ENCODE measurements at regions not wholly inside any gene's neighbourhood (a gene's known extent, or its start where the extent isn't known, plus 50 kb on each side); places are given as distances from the start of the nearest gene placed in this dataset.

DNA sequence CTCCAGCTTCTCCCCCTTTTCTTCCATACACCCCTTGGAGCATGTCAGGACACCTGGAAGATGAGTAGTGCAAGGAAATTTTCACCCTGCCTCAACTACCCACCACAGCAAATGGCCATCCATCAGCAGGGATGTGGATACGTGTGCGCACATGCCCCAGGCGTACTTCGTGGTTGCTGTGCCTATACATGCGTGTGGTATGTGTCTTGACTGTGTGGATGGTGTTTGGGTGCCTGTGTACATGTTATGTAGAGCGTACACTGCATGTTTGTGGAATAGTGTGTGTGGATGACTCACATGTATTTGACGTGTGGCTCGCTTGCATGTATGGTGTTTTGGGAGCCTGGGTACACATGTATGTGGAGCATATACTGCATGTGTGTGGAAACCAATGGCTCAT is 158.5 kb downstream of the RRAGC start:
- Histone ChIP-seq H3K4me2 (no peak overlapping the region), H3K4me3 (no peak overlapping the region), H3K9me3 (ENCODE audit: low read depth) (peaks cover 3% of the 10 kb centered on the region), H3K27ac (no peak overlapping the region), H3K36me3 (no peaks in the 10 kb centered on the region), H3K9ac (no peak overlapping the region), H4K20me1 (ENCODE audit: low read depth) (no peaks in the 10 kb centered on the region), H2AFZ (replicated peaks) (no peak overlapping the region), H3K79me2 (ENCODE audit: low read depth) (no peaks in the 10 kb centered on the region), H3K27me3 (no peaks in the 10 kb centered on the region), H3K4me1 (no peaks in the 10 kb centered on the region), H3F3A (ENCODE audit: low read depth) (no peaks in the 10 kb centered on the region)
- Mint-ChIP-seq H3K4me3 (no peak overlapping the region), H3K27ac (no peak overlapping the region), H3K27me3 (ENCODE audit: insufficient read depth, low read depth) (no peaks in the 10 kb centered on the region), H3K36me3 (no peaks in the 10 kb centered on the region), H3K4me1 (no peaks in the 10 kb centered on the region), H3K9me3 (peaks cover 7% of the 10 kb centered on the region)
- TF ChIP-seq EZH2phosphoT487 (IDR thresholded peaks at IDR 0.05) (no peak), EZH2 (IDR thresholded peaks at IDR 0.05) (no peak)
- TF ChIP-seq, protein P1, sequence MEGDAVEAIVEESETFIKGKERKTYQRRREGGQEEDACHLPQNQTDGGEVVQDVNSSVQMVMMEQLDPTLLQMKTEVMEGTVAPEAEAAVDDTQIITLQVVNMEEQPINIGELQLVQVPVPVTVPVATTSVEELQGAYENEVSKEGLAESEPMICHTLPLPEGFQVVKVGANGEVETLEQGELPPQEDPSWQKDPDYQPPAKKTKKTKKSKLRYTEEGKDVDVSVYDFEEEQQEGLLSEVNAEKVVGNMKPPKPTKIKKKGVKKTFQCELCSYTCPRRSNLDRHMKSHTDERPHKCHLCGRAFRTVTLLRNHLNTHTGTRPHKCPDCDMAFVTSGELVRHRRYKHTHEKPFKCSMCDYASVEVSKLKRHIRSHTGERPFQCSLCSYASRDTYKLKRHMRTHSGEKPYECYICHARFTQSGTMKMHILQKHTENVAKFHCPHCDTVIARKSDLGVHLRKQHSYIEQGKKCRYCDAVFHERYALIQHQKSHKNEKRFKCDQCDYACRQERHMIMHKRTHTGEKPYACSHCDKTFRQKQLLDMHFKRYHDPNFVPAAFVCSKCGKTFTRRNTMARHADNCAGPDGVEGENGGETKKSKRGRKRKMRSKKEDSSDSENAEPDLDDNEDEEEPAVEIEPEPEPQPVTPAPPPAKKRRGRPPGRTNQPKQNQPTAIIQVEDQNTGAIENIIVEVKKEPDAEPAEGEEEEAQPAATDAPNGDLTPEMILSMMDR (IDR thresholded peaks at IDR 0.05): no peak
- no peak for DNase-seq (ENCODE audit: low spot score)

DNA sequence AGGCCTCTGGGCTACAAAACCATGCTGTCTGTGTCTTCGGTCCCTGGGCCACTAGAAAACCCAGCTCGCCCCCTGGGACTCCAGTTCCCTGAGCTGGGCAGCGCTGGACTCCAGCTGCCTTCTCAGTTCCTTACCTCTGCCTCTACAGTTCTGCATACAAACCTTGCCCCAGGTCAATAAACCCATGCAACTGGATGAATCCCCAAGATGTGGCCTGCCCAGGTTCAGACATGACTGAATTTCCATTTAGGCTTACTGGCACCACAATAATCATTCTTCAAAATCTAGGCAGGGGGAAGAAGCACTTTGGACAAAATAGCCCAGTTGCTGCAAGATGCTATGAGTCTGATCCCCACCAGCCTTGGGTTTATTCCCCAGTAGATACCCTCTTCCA is 159.5 kb downstream of the RRAGC start:
- TF ChIP-seq EZH2phosphoT487 (IDR thresholded peaks at IDR 0.05) (no peak), EZH2 (IDR thresholded peaks at IDR 0.05) (no peak)
- TF ChIP-seq, protein P1 (IDR thresholded peaks at IDR 0.05): no peak
- Histone ChIP-seq H3K36me3 (no peaks in the 10 kb centered on the region), H3K9ac (no peak overlapping the region), H3K9me3 (ENCODE audit: low read depth) (no peaks in the 10 kb centered on the region), H3K4me1 (no peaks in the 10 kb centered on the region), H3K27ac (no peak overlapping the region), H3K27me3 (no peaks in the 10 kb centered on the region), H4K20me1 (ENCODE audit: low read depth) (no peaks in the 10 kb centered on the region), H3K4me3 (no peak overlapping the region), H3F3A (ENCODE audit: low read depth) (no peaks in the 10 kb centered on the region), H2AFZ (replicated peaks) (no peak overlapping the region), H3K4me2 (no peak overlapping the region), H3K79me2 (ENCODE audit: low read depth) (no peaks in the 10 kb centered on the region)
- DNase-seq (ENCODE audit: low spot score): no peak
- H3K27ac Mint-ChIP-seq: no peak overlapping the region
- no peaks in the 10 kb centered on the region for H3K4me1 Mint-ChIP-seq
- H3K4me3 Mint-ChIP-seq: no peak overlapping the region
- no peaks in the 10 kb centered on the region for H3K27me3 Mint-ChIP-seq (ENCODE audit: insufficient read depth, low read depth)
- no peaks in the 10 kb centered on the region for H3K36me3 Mint-ChIP-seq
- peaks cover 1% of the 10 kb centered on the region for H3K9me3 Mint-ChIP-seq

DNA sequence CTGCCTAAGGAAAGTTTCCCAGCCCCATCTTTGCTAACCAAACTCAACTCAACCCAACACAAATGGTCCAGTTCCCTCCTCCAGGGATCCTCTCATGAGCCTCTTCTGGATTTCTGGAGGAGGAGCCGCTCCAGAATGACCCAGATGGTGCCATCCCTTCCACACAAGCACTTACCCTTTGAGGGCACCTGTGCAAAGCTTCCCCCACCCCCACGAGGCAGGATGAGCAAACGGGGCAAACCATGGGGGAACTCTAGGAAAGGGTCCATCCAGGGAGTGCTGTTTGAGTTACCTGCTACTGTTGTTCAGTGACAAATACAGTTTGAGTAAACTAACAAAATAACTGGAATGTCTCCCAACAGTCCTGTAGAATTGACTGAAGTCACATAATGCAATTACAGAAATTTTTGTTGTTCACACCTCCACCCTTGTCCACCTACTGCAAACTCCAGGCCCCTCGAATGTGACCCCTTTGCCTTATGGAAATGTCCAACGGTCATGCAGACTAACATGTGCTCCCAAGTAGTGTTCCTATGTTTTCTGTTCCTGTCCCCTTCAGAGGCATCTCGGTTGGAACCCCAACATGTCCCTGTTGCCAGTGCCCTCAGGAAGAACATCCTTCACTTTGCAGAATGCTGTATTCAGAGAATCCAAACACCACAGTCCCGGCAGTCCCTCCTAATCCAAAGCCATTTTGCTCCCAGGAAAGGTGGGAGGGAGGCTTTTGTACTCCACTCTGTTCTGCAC is 160.1 kb downstream of the RRAGC start:
- Histone ChIP-seq H3K4me3 (no peak overlapping the region), H3K36me3 (no peaks in the 10 kb centered on the region), H3K9me3 (ENCODE audit: low read depth) (no peaks in the 10 kb centered on the region), H3K4me2 (no peak overlapping the region), H3K27ac (no peak overlapping the region), H3K4me1 (no peaks in the 10 kb centered on the region), H3F3A (ENCODE audit: low read depth) (no peaks in the 10 kb centered on the region), H3K9ac (no peak overlapping the region), H3K27me3 (no peaks in the 10 kb centered on the region), H2AFZ (replicated peaks) (no peak overlapping the region), H3K79me2 (ENCODE audit: low read depth) (no peaks in the 10 kb centered on the region), H4K20me1 (ENCODE audit: low read depth) (no peaks in the 10 kb centered on the region)
- peak; percentile 4 for DNase-seq (ENCODE audit: low spot score)
- Mint-ChIP-seq H3K4me3 (no peak overlapping the region), H3K27me3 (ENCODE audit: insufficient read depth, low read depth) (no peaks in the 10 kb centered on the region), H3K27ac (no peak overlapping the region), H3K36me3 (no peaks in the 10 kb centered on the region), H3K4me1 (no peaks in the 10 kb centered on the region), H3K9me3 (no peaks in the 10 kb centered on the region)
- no peak for TF ChIP-seq EZH2 (IDR thresholded peaks at IDR 0.05)
- TF ChIP-seq, protein P1 (IDR thresholded peaks at IDR 0.05): no peak
- TF ChIP-seq EZH2phosphoT487 (IDR thresholded peaks at IDR 0.05): no peak
